RWPE2 (cell line): ENCODE measurements at regions not wholly inside any gene's neighbourhood (a gene's known extent, or its start where the extent isn't known, plus 50 kb on each side); places are given as distances from the start of the nearest gene placed in this dataset.

ENCODE experiments used
- ATAC-seq: fragments of 200-7000 bp; cut with Tn5 transposase; 3 replicates; pipeline ENCODE4 v1.9.1; 2021; ENCODE audit warnings: low read depth
- DNase-seq: peaks from one replicate; pipeline ENCODE4 v3.0.0-alpha.2; 2020; ENCODE audit warnings: low spot score
- H3K27ac ChIP-seq: fragments of 450-650 bp; 2 replicates; pipeline ENCODE4 v1.5.1; 2017; ENCODE audit warnings: mild to moderate bottlenecking; ENCODE audit not compliant: poor library complexity, severe bottlenecking
- H3K27me3 ChIP-seq: fragments of 250-450 bp; sonication (Bioruptor Pico); 2 replicates; pipeline ENCODE4 v1.5.1; 2021; ENCODE audit warnings: mild to moderate bottlenecking, moderate library complexity; ENCODE audit not compliant: insufficient read depth, poor library complexity, severe bottlenecking
- H3K36me3 ChIP-seq: fragments of 250-450 bp; sonication (Bioruptor Pico); 2 replicates; pipeline ENCODE4 v1.5.1; 2020; ENCODE audit warnings: low read depth, mild to moderate bottlenecking, moderate library complexity
- H3K4me1 ChIP-seq: fragments of 250-450 bp; sonication (Bioruptor Pico); 2 replicates; pipeline ENCODE4 v1.5.1; 2021; ENCODE audit warnings: mild to moderate bottlenecking, moderate library complexity; ENCODE audit not compliant: insufficient read depth, poor library complexity, severe bottlenecking
- H3K4me3 ChIP-seq: fragments of 250-450 bp; sonication (Bioruptor Pico); 2 replicates; pipeline ENCODE4 v1.5.1; 2021; ENCODE audit warnings: mild to moderate bottlenecking, moderate library complexity; ENCODE audit not compliant: severe bottlenecking
- H3K9me3 ChIP-seq: fragments of 250-450 bp; sonication (Bioruptor Pico); 2 replicates; pipeline ENCODE4 v1.5.1; 2021; ENCODE audit warnings: mild to moderate bottlenecking, moderate library complexity; ENCODE audit not compliant: severe bottlenecking
- TF ChIP-seq, protein P1 (sequence below): fragments of 450-650 bp; IDR thresholded peaks from one replicate; pipeline ENCODE4 v1.5.1; 2017; ENCODE audit warnings: mild to moderate bottlenecking, moderate library complexity; ENCODE audit not compliant: poor library complexity, severe bottlenecking

- Histone ChIP-seq H3K4me1 (no peaks in the 10 kb centered on the region), H3K4me3 (no peak overlapping the region), H3K36me3 (no peaks in the 10 kb centered on the region), H3K27ac (no peak overlapping the region), H3K9me3 (no peaks in the 10 kb centered on the region), H3K27me3 (peaks cover 17% of the 10 kb centered on the region)
- TF ChIP-seq, protein P1, sequence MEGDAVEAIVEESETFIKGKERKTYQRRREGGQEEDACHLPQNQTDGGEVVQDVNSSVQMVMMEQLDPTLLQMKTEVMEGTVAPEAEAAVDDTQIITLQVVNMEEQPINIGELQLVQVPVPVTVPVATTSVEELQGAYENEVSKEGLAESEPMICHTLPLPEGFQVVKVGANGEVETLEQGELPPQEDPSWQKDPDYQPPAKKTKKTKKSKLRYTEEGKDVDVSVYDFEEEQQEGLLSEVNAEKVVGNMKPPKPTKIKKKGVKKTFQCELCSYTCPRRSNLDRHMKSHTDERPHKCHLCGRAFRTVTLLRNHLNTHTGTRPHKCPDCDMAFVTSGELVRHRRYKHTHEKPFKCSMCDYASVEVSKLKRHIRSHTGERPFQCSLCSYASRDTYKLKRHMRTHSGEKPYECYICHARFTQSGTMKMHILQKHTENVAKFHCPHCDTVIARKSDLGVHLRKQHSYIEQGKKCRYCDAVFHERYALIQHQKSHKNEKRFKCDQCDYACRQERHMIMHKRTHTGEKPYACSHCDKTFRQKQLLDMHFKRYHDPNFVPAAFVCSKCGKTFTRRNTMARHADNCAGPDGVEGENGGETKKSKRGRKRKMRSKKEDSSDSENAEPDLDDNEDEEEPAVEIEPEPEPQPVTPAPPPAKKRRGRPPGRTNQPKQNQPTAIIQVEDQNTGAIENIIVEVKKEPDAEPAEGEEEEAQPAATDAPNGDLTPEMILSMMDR, result no peak
- ATAC-seq (no peak), DNase-seq (peak; percentile 34)
These were observed 54.0 kb upstream of the OLFM1 start for GRCh38 chr9:135033487-135033886.

GRCh38 chr9:135034106-135034505, 53.4 kb upstream of the OLFM1 start:
- DNase-seq, result peak; percentile 24
- TF ChIP-seq, protein P1, result no peak
- H3K27me3 ChIP-seq, result peaks cover 23% of the 10 kb centered on the region
- H3K4me1 ChIP-seq, result no peaks in the 10 kb centered on the region
- H3K36me3 ChIP-seq, result no peaks in the 10 kb centered on the region
- no peaks in the 10 kb centered on the region for H3K9me3 ChIP-seq
- ATAC-seq, result no peak
- no peak overlapping the region for H3K4me3 ChIP-seq
- no peak overlapping the region for H3K27ac ChIP-seq

- DNase-seq, result no peak
- peaks cover 33% of the 10 kb centered on the region for H3K27me3 ChIP-seq
- no peak overlapping the region for H3K27ac ChIP-seq
- TF ChIP-seq, protein P1, result no peak
- no peaks in the 10 kb centered on the region for H3K36me3 ChIP-seq
- H3K9me3 ChIP-seq, result no peaks in the 10 kb centered on the region
- no peaks in the 10 kb centered on the region for H3K4me1 ChIP-seq
- no peak for ATAC-seq
- no peak overlapping the region for H3K4me3 ChIP-seq
These were observed 51.4 kb upstream of the OLFM1 start for GRCh38 chr9:135035781-135036760.

GRCh38 chr9:135036861-135037465, 50.5 kb upstream of the OLFM1 start:
- no peak overlapping the region for H3K27ac ChIP-seq
- H3K4me1 ChIP-seq, result no peaks in the 10 kb centered on the region
- TF ChIP-seq, protein P1, result no peak
- H3K9me3 ChIP-seq, result no peaks in the 10 kb centered on the region
- H3K36me3 ChIP-seq, result no peaks in the 10 kb centered on the region
- no peak for DNase-seq
- no peak for ATAC-seq
- peaks cover 42% of the 10 kb centered on the region for H3K27me3 ChIP-seq
- no peak overlapping the region for H3K4me3 ChIP-seq
